ENCODE measurements at regions not wholly inside any gene's neighbourhood (a gene's known extent, or its start where the extent isn't known, plus 50 kb on each side); places are given as distances from the start of the nearest gene placed in this dataset.

DNA sequence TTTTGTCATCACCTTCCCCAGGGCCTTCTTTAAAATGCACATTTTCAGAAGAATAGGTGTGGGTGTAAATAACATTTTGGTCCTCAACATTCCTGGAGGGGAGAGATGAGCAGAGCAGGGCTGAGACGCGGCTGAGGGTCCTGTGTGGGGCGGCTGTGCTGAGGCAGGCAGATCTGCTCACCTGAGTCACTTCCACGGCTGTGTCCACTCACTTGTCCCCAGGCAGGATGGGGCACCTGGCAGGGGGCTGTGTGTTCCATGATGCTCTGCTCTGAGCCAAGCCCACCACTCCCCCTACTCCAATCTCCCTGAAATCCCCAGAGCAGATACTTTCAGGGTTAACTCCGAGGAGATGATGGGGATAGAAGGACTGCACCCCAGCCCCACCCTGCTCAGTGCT is 93.8 kb downstream of the GLRX3 start:
- DNase-seq (ENCODE audit: low read depth): no peak
- Histone ChIP-seq H3K4me3 (ENCODE audit: low read depth, low read length) (no peak overlapping the region), H3K27me3 (ENCODE audit: control insufficient read depth, insufficient read depth, low read length) (no peaks in the 10 kb centered on the region), H3K36me3 (ENCODE audit: control insufficient read depth, insufficient read depth, low read length) (no peaks in the 10 kb centered on the region)
- TF ChIP-seq, protein P1, sequence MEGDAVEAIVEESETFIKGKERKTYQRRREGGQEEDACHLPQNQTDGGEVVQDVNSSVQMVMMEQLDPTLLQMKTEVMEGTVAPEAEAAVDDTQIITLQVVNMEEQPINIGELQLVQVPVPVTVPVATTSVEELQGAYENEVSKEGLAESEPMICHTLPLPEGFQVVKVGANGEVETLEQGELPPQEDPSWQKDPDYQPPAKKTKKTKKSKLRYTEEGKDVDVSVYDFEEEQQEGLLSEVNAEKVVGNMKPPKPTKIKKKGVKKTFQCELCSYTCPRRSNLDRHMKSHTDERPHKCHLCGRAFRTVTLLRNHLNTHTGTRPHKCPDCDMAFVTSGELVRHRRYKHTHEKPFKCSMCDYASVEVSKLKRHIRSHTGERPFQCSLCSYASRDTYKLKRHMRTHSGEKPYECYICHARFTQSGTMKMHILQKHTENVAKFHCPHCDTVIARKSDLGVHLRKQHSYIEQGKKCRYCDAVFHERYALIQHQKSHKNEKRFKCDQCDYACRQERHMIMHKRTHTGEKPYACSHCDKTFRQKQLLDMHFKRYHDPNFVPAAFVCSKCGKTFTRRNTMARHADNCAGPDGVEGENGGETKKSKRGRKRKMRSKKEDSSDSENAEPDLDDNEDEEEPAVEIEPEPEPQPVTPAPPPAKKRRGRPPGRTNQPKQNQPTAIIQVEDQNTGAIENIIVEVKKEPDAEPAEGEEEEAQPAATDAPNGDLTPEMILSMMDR (IDR thresholded peaks at IDR 0.05; ENCODE audit: insufficient read depth, low read length, poor library complexity, severe bottlenecking): no peak

DNA sequence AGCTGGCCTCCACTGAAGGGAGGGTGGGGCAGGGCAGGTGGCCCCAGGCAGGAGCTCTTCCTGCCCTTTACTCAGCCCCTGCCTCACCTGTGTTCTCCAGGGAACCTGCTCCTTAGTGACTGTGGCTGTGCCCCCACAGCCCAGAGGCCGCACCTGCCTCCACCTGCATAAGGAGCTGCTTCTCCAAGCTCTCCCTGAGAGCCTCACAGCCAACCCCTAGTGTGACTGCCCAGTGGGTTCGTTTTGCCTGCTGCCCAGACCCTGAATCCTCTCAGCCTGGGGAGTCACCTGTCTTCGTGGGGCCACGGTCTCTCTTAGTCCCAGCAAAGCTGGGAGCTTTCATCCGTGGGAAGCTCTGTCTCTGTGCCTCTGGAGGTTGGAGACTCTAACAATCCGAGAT is 94.4 kb downstream of the GLRX3 start:
- H3K27me3 ChIP-seq (ENCODE audit: control insufficient read depth, insufficient read depth, low read length): no peaks in the 10 kb centered on the region
- TF ChIP-seq, protein P1 (IDR thresholded peaks at IDR 0.05; ENCODE audit: insufficient read depth, low read length, poor library complexity, severe bottlenecking): no peak
- no peak overlapping the region for H3K4me3 ChIP-seq (ENCODE audit: low read depth, low read length)
- no peaks in the 10 kb centered on the region for H3K36me3 ChIP-seq (ENCODE audit: control insufficient read depth, insufficient read depth, low read length)
- DNase-seq (ENCODE audit: low read depth): no peak

DNA sequence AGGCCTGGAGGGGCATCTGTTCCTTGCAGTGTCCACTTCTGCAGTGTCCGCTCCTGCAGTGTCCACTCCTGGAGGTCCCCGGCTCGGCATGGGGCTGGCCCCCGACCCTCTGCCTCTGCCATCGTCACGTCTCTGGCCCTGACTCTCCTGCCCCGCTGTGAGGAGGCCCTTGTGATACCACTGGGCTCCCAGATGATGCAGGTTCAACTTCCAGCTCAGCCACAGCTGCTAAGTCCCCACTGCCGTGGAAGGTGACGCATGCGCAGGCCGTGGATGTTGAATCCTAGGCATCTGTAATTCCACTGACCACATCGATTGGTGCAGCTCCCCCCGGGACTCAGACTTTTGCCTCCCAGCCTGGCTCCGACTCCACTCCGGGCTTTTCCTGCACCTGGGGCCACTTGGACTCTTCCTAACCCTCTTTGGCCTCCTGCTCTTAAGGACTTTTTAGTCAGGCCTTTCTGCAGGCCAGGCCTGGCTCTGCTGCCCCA is 95.1 kb downstream of the GLRX3 start:
- Histone ChIP-seq H3K4me3 (ENCODE audit: low read depth, low read length) (no peak overlapping the region), H3K36me3 (ENCODE audit: control insufficient read depth, insufficient read depth, low read length) (no peaks in the 10 kb centered on the region), H3K27me3 (ENCODE audit: control insufficient read depth, insufficient read depth, low read length) (no peaks in the 10 kb centered on the region)
- TF ChIP-seq, protein P1 (IDR thresholded peaks at IDR 0.05; ENCODE audit: insufficient read depth, low read length, poor library complexity, severe bottlenecking): no peak
- DNase-seq (ENCODE audit: low read depth): no peak

DNA sequence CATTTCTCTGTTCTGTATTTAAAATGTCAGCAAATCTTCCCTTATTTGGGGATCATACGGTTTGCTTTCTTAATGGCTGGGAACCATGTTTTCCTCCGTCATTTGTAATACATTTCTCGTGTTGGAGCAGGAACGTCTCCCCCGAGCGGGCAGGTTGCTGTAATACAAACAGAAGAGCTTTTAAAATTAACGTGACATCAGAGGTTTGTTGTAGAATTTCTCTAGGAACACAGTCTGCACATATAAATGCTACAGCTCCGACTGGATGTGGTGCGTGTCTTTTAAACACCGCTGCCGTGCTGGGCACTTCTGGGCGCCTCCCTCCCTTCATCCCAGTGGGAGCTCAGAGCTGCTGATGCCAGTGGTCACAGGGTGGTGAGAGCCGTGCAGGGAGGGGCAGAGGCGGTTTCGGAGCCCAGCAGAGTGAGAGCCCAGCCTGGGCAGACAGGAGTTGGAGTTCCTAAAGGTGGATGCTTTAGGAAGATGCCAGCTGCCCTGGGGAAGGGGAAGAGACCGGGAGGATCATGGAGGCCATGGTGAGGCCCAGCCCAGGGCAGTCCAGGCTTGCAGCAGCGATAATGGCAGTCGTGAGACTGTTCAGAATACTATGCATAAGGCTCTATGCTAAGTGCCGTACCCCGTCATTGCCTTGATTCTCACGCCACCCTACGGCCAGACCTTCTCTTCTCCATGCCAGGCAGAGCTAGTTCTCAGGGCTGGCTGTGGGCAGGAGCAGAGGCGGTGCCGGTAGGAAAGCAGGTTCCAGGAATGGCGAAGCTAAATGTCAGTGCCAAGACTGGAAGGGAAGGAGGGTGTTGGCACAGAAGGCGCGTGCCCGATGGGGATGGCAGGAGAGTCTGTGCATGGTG is 96.2 kb downstream of the GLRX3 start:
- Histone ChIP-seq H3K4me3 (ENCODE audit: low read depth, low read length) (no peak overlapping the region), H3K36me3 (ENCODE audit: control insufficient read depth, insufficient read depth, low read length) (no peaks in the 10 kb centered on the region), H3K27me3 (ENCODE audit: control insufficient read depth, insufficient read depth, low read length) (no peaks in the 10 kb centered on the region)
- TF ChIP-seq, protein P1 (IDR thresholded peaks at IDR 0.05; ENCODE audit: insufficient read depth, low read length, poor library complexity, severe bottlenecking): no peak
- no peak for DNase-seq (ENCODE audit: low read depth)

DNA sequence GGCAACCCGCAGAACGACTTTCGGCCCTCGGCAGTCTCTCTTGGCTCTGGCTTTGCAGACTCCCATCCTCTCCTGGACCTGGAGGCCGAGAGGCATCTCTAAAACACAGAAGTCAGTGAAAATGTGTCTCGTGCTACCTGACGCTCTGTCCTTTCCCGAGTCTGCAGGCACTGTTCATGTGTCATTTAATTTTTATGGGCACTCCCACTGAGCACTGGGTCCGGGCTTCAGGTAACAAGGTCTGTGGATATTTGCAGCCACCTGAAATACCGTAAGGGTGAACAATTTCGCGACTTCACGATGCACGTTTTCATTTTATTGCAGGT is 96.8 kb downstream of the GLRX3 start:
- no peak overlapping the region for H3K4me3 ChIP-seq (ENCODE audit: low read depth, low read length)
- no peaks in the 10 kb centered on the region for H3K36me3 ChIP-seq (ENCODE audit: control insufficient read depth, insufficient read depth, low read length)
- TF ChIP-seq, protein P1 (IDR thresholded peaks at IDR 0.05; ENCODE audit: insufficient read depth, low read length, poor library complexity, severe bottlenecking): no peak
- no peaks in the 10 kb centered on the region for H3K27me3 ChIP-seq (ENCODE audit: control insufficient read depth, insufficient read depth, low read length)
- no peak for DNase-seq (ENCODE audit: low read depth)

DNA sequence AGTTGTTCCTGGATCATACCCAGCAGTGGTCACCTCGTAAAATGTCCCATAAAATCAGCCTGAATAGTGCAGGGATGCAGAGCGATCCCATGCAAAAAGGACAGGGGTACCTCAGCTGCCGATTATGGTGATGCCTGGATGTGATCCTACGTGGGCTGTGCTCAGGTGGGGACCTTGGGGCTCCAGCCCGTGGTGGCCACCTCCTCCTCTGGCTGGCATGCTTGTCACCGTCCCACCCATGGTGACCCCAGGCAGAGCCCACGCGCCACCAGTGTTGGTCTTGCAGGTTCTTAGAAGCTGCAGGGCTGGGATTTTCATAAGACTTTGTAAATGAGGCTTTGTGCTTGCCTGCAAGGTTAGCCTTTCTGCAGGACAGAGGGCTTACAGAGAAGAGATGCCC is 97.2 kb downstream of the GLRX3 start:
- H3K27me3 ChIP-seq (ENCODE audit: control insufficient read depth, insufficient read depth, low read length): no peaks in the 10 kb centered on the region
- H3K4me3 ChIP-seq (ENCODE audit: low read depth, low read length): no peak overlapping the region
- no peak for DNase-seq (ENCODE audit: low read depth)
- H3K36me3 ChIP-seq (ENCODE audit: control insufficient read depth, insufficient read depth, low read length): no peaks in the 10 kb centered on the region
- TF ChIP-seq, protein P1 (IDR thresholded peaks at IDR 0.05; ENCODE audit: insufficient read depth, low read length, poor library complexity, severe bottlenecking): no peak
